ENCODE measurements at regions not wholly inside any gene's neighbourhood (a gene's known extent, or its start where the extent isn't known, plus 50 kb on each side); places are given as distances from the start of the nearest gene placed in this dataset.

DNA sequence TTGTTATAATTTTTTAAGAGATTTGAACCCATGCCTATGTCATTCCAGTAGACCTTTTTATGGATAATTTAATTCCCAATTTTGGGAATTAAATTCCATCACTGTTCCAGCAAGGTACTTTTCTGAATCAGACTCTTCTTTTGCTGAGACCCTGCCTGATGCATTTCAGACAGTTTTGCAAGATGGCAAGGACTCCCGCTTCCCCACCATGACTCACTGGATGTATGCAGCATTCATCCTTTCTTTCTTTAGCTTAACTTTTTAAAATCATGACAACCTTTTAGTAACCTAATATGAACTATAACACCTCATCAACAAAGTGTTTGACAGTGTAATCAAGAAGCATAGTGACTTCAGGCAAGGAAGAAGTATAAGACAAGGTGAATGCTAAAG is 178.1 kb upstream of the LEF1 start:
- Mint-ChIP-seq H3K36me3 (peaks cover 0 to 9% (median 0%) of the 10 kb centered on the region in 5 donors), H3K27me3 (peaks cover 0 to 5% (median 0%) of the 10 kb centered on the region in 5 donors), H3K4me3 (peak overlapping the region in 4 of 10 donors; percentile 13 to 41 (median 24)), H3K27ac (peak overlapping the region in 6 of 9 donors; percentile 22 to 94 (median 45)), H3K9me3 (peaks cover 0 to 5% (median 0%) of the 10 kb centered on the region in 11 donors), H3K4me1 (peaks cover 31 to 76% (median 48%) of the 10 kb centered on the region in 7 donors)
- no peaks in the 10 kb centered on the region for H3K27me3 ChIP-seq (ENCODE audit: control insufficient read depth in 2 of 2, insufficient read depth in 2 of 2, low read length in 2 of 2)
- CTCF ChIA-PET = interaction anchor here (1.1 to 2.9 kb wide), 2 partner anchors 9 to 221 kb away, joined by 3 to 8 read pairs; no protein-coding TSS in a partner anchor
- no peak for DNase-seq
- H3K27ac ChIP-seq (ENCODE audit: low read depth, low read length) = no peak overlapping the region
- ATAC-seq = no peak
- no peak overlapping the region for H3K4me3 ChIP-seq (ENCODE audit: low read length)
- no peaks in the 10 kb centered on the region for H3K9me3 ChIP-seq (ENCODE audit: control insufficient read depth in 2 of 3, low read length in 3 of 3)
- POLR2A ChIA-PET = interaction anchor here (0.9 to 2.8 kb wide), 3 partner anchors 8 to 16 kb away, joined by 3 to 16 read pairs (median 7); no protein-coding TSS in a partner anchor
- H3K36me3 ChIP-seq (ENCODE audit: control insufficient read depth in 2 of 3, insufficient read depth in 3 of 3, low read length in 3 of 3) = no peaks in the 10 kb centered on the region
- intact Hi-C loops (cut with micrococcal nuclease) = loop anchor here in 1 of 2 donors (5.0 kb wide), 1 partner anchor 55 kb away; no protein-coding TSS in a partner anchor
- H3K4me1 ChIP-seq (ENCODE audit: control insufficient read depth in 2 of 2, insufficient read depth in 2 of 2, low read length in 2 of 2) = peaks cover 12 to 34% of the 10 kb centered on the region in 2 donors

DNA sequence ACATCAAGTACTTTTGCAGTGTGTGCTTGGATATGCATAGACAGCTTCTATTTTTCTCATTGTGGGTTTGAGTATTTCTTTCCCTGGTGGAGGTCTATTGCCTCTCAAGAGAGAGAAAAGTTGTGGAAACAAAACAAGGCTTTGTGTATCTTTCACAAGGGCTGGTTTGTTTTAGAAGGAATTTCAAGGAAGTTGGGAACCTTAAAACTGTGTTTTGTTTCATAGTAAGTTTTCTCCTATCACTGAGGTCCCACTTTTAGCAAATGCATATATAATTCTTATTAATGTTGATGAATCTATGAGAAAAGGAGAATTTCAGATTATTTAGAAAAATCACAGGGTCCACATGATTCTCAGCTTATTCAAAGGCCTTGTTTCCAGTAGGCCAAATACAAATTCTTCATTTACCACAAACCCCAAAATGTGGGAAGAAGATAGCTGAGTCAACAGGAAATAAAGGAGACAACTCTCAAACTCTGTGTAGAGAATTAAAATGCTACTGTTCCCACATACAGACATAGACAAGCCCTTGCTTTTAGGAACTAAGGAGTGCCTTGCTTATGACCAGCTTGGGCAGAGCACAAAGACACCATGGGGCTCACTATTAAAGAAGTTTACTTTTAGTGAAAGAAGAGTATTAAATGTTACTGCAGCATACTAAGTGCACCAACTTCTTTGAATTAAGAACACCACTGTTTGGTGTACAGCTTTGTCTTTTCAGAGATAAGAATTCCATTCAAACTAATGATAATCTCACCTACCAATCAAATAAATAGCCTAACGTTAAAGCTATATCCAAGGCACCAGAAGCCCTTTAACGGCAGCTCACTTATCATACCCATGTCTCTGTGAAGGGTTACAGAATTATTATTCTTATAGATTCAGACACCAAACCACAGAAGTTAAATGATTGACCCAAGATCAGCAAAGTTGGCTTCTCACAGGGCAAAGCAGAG is 177.4 kb upstream of the LEF1 start:
- Histone ChIP-seq H3K4me1 (ENCODE audit: control insufficient read depth in 2 of 2, insufficient read depth in 2 of 2, low read length in 2 of 2) (peaks cover 12 to 37% of the 10 kb centered on the region in 2 donors), H3K9me3 (ENCODE audit: control insufficient read depth in 2 of 3, low read length in 3 of 3) (no peaks in the 10 kb centered on the region), H3K4me3 (ENCODE audit: low read length) (no peak overlapping the region), H3K27ac (ENCODE audit: low read depth, low read length) (no peak overlapping the region), H3K36me3 (ENCODE audit: control insufficient read depth in 2 of 3, insufficient read depth in 3 of 3, low read length in 3 of 3) (no peaks in the 10 kb centered on the region), H3K27me3 (ENCODE audit: control insufficient read depth in 2 of 2, insufficient read depth in 2 of 2, low read length in 2 of 2) (no peaks in the 10 kb centered on the region)
- ChIA-PET POLR2A (interaction anchor here (0.9 to 2.8 kb wide), 6 partner anchors 9 to 171 kb away, joined by 3 to 16 read pairs (median 4); no protein-coding TSS in a partner anchor), CTCF (interaction anchor here (1.1 to 2.9 kb wide), 2 partner anchors 9 to 222 kb away, joined by 3 to 8 read pairs; no protein-coding TSS in a partner anchor)
- Mint-ChIP-seq H3K4me3 (peak overlapping the region in 2 of 10 donors; percentile 41 to 46), H3K27me3 (peaks cover 0 to 5% (median 0%) of the 10 kb centered on the region in 5 donors), H3K4me1 (peaks cover 31 to 76% (median 51%) of the 10 kb centered on the region in 7 donors), H3K36me3 (peaks cover 0 to 9% (median 0%) of the 10 kb centered on the region in 5 donors), H3K27ac (peak overlapping the region in 5 of 9 donors; percentile 7 to 94 (median 39)), H3K9me3 (peaks cover 0 to 5% (median 0%) of the 10 kb centered on the region in 11 donors)
- intact Hi-C loops (cut with micrococcal nuclease) = loop anchor here in 1 of 2 donors (5.0 kb wide), 1 partner anchor 56 kb away; no protein-coding TSS in a partner anchor
- ATAC-seq (no peak), DNase-seq (no peak)

DNA sequence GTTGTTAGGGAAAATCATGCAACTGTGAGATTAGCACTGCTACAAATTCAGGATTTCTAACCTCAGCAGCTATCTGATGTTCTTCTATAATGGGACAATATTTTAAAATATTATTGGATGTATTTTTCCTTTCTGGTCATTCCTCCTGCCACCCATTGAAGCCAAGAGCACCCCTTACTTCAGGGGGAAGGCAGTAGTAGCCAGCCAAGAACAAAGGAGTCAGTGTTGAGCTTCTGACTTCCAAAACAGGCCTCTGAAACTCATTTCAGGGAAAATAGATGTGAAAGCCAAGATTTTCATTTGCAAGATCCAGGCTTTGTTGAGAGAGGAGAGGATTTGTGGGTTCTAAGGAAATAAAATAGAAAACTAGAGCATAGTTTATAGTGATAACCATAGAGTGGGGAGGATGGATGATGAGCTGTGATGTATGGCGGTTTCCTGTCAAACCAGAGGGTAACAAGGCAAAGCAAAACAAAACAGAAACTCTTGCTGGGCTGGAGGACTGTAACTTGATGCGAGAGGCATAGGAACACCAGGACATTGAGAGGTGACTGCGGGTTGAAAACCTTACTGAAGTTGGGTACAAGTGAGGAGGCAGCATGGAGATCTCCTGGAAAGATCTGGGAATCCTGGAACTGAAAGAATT is 173.7 kb upstream of the LEF1 start:
- H3K4me3 Mint-ChIP-seq = peak overlapping the region; percentile 51 to 91 (median 76)
- H3K27me3 Mint-ChIP-seq = peaks cover 0 to 2% (median 0%) of the 10 kb centered on the region in 5 donors
- ChIA-PET POLR2A (interaction anchor here (0.8 to 2.8 kb wide), 5 partner anchors 10 to 168 kb away, joined by 3 to 18 read pairs (median 3); no protein-coding TSS in a partner anchor), CTCF (interaction anchor here (0.6 to 1.5 kb wide), 3 partner anchors 12 to 230 kb away, joined by 3 to 4 read pairs (median 3); no protein-coding TSS in a partner anchor)
- H3K36me3 Mint-ChIP-seq = peaks cover 0 to 2% (median 0%) of the 10 kb centered on the region in 5 donors
- intact Hi-C loops (cut with micrococcal nuclease) = loop anchor here (1.0 kb wide), 6 partner anchors 13 to 230 kb away; no protein-coding TSS in a partner anchor
- Histone ChIP-seq H3K27me3 (ENCODE audit: control insufficient read depth in 2 of 2, insufficient read depth in 2 of 2, low read length in 2 of 2) (no peaks in the 10 kb centered on the region), H3K4me1 (ENCODE audit: control insufficient read depth in 2 of 2, insufficient read depth in 2 of 2, low read length in 2 of 2) (peaks cover 12 to 37% of the 10 kb centered on the region in 2 donors), H3K9me3 (ENCODE audit: control insufficient read depth in 2 of 3, low read length in 3 of 3) (no peaks in the 10 kb centered on the region), H3K27ac (ENCODE audit: low read depth, low read length) (peak overlapping the region; percentile 68), H3K4me3 (ENCODE audit: low read length) (peak overlapping the region; percentile 34), H3K36me3 (ENCODE audit: control insufficient read depth in 2 of 3, insufficient read depth in 3 of 3, low read length in 3 of 3) (no peaks in the 10 kb centered on the region)
- DNase-seq (peak in 7 of 9 donors; percentile 36 to 77 (median 68)), ATAC-seq (peak; percentile 95)
- H3K9me3 Mint-ChIP-seq = peaks cover 0 to 1% (median 0%) of the 10 kb centered on the region in 11 donors
- peak overlapping the region; percentile 89 to 98 (median 93) for H3K27ac Mint-ChIP-seq
- H3K4me1 Mint-ChIP-seq = peaks cover 32 to 79% (median 63%) of the 10 kb centered on the region in 7 donors

DNA sequence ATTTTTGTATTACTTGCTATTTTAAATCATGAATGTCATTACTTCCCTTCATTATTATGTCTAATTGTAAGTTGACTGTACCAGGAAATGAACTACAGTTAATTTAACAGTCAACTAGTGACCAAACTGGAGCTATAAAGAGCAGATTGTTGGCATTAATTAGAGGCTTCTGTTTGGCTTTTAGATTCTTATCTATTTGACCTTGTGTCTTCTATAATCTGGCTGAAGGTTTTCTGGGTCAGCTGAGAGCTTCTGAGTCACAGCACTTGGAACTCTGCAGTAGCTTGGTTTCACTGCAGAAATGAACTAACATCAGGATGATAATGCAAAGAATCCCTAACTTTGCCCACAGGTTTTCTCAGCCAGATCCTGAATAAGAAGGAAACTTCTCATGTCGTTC is 169.2 kb upstream of the LEF1 start:
- POLR2A ChIA-PET = no interaction called here
- ATAC-seq = no peak
- no peaks in the 10 kb centered on the region for H3K9me3 ChIP-seq (ENCODE audit: control insufficient read depth in 2 of 3, low read length in 3 of 3)

DNA sequence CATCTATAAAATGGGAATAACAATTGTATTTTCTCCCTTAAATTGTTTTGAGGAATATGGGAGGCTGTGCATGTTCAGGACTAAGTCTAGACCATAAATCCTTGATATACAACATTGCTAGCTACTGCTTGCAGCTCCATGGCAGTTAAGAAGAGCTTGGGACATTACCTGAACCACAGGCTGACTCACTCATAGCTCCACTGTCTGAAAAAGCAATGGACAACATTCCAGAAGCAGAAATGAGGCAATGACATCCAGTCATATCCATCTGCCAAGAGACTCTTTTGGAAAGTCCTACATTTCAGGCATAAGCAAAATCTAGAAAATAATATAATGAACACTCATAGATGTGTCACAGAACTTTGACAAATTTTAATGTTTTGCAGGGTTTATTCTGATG is 167.3 kb upstream of the LEF1 start:
- intact Hi-C loops (cut with micrococcal nuclease) = no loop called here
- Histone ChIP-seq H3K27ac (ENCODE audit: low read depth, low read length) (no peak overlapping the region), H3K9me3 (ENCODE audit: control insufficient read depth in 2 of 3, low read length in 3 of 3) (no peaks in the 10 kb centered on the region), H3K36me3 (ENCODE audit: control insufficient read depth in 2 of 3, insufficient read depth in 3 of 3, low read length in 3 of 3) (no peaks in the 10 kb centered on the region), H3K4me1 (ENCODE audit: control insufficient read depth in 2 of 2, insufficient read depth in 2 of 2, low read length in 2 of 2) (no peaks in the 10 kb centered on the region), H3K27me3 (ENCODE audit: control insufficient read depth in 2 of 2, insufficient read depth in 2 of 2, low read length in 2 of 2) (no peaks in the 10 kb centered on the region), H3K4me3 (ENCODE audit: low read length) (no peak overlapping the region)
- peaks cover 0 to 20% (median 0%) of the 10 kb centered on the region in 5 donors for H3K27me3 Mint-ChIP-seq
- DNase-seq (no peak), ATAC-seq (no peak)
- peaks cover 0 to 1% (median 0%) of the 10 kb centered on the region in 11 donors for H3K9me3 Mint-ChIP-seq
- H3K4me3 Mint-ChIP-seq = no peak overlapping the region
- POLR2A ChIA-PET = interaction anchor here (1.4 to 1.8 kb wide), 2 partner anchors 10 to 38 kb away, joined by 3 to 5 read pairs; no protein-coding TSS in a partner anchor
- H3K36me3 Mint-ChIP-seq = no peaks in the 10 kb centered on the region
- H3K27ac Mint-ChIP-seq = no peak overlapping the region
- CTCF ChIA-PET = interaction anchor here (0.6 kb wide), 1 partner anchor 237 kb away, joined by 4 read pairs; no protein-coding TSS in a partner anchor
- peaks cover 5 to 27% (median 13%) of the 10 kb centered on the region in 7 donors for H3K4me1 Mint-ChIP-seq

More for the DNA sequence above, 169.2 kb upstream of the LEF1 start:
- Histone ChIP-seq H3K27ac (ENCODE audit: low read depth, low read length) (no peak overlapping the region), H3K4me1 (ENCODE audit: control insufficient read depth in 2 of 2, insufficient read depth in 2 of 2, low read length in 2 of 2) (peaks cover 10 to 13% of the 10 kb centered on the region in 2 donors), H3K4me3 (ENCODE audit: low read length) (no peak overlapping the region), H3K27me3 (ENCODE audit: control insufficient read depth in 2 of 2, insufficient read depth in 2 of 2, low read length in 2 of 2) (no peaks in the 10 kb centered on the region), H3K36me3 (ENCODE audit: control insufficient read depth in 2 of 3, insufficient read depth in 3 of 3, low read length in 3 of 3) (no peaks in the 10 kb centered on the region)
- Mint-ChIP-seq H3K9me3 (peaks cover 0 to 1% (median 0%) of the 10 kb centered on the region in 11 donors), H3K27me3 (peaks cover 0 to 9% (median 0%) of the 10 kb centered on the region in 5 donors), H3K4me1 (peaks cover 15 to 41% (median 30%) of the 10 kb centered on the region in 7 donors), H3K4me3 (no peak overlapping the region), H3K27ac (no peak overlapping the region), H3K36me3 (no peaks in the 10 kb centered on the region)
- no peak for DNase-seq
- intact Hi-C loops (cut with micrococcal nuclease) = no loop called here
- CTCF ChIA-PET = interaction anchor here (0.8 kb wide), 1 partner anchor 74 kb away, joined by 3 read pairs; no protein-coding TSS in a partner anchor

DNA sequence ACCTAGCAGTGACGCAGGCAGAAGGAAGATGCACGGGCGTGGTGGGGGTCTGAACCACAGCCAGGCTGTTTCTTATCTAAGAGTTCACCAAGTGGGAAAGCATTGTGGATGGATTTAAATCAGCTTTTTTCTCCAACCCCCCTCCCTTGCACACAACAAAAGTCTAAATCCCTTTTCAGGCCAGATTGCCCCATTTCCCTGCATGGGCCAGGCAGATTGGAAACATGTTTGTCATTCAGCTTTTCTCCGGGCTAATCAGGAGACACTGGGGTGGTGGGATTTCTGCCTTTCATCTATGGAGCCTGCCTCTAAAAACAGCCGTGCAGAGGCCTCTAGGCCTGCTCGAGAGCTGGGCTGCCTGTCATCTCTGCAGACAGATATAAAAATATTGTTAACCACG is 166.3 kb upstream of the LEF1 start:
- DNase-seq (no peak), ATAC-seq (no peak)
- H3K27ac Mint-ChIP-seq = no peak overlapping the region
- H3K36me3 ChIP-seq (ENCODE audit: control insufficient read depth in 2 of 3, insufficient read depth in 3 of 3, low read length in 3 of 3) = no peaks in the 10 kb centered on the region
- ChIA-PET POLR2A (interaction anchor here (1.4 to 1.8 kb wide), 2 partner anchors 9 to 39 kb away, joined by 3 to 5 read pairs; no protein-coding TSS in a partner anchor), CTCF (interaction anchor here (0.6 kb wide), 1 partner anchor 13 kb away, joined by 3 read pairs; no protein-coding TSS in a partner anchor)
- H3K4me1 Mint-ChIP-seq = peaks cover 3 to 17% (median 7%) of the 10 kb centered on the region in 7 donors
- H3K9me3 ChIP-seq (ENCODE audit: control insufficient read depth in 2 of 3, low read length in 3 of 3) = no peaks in the 10 kb centered on the region
- H3K36me3 Mint-ChIP-seq = no peaks in the 10 kb centered on the region
- no peak overlapping the region for H3K4me3 Mint-ChIP-seq
- intact Hi-C loops (cut with micrococcal nuclease) = no loop called here
- H3K4me1 ChIP-seq (ENCODE audit: control insufficient read depth in 2 of 2, insufficient read depth in 2 of 2, low read length in 2 of 2) = no peaks in the 10 kb centered on the region
- no peaks in the 10 kb centered on the region for H3K27me3 ChIP-seq (ENCODE audit: control insufficient read depth in 2 of 2, insufficient read depth in 2 of 2, low read length in 2 of 2)
- no peak overlapping the region for H3K27ac ChIP-seq (ENCODE audit: low read depth, low read length)
- H3K27me3 Mint-ChIP-seq = peaks cover 0 to 24% (median 0%) of the 10 kb centered on the region in 5 donors
- no peaks in the 10 kb centered on the region for H3K9me3 Mint-ChIP-seq
- H3K4me3 ChIP-seq (ENCODE audit: low read length) = no peak overlapping the region
